ENCODE measurements at regions not wholly inside any gene's neighbourhood (a gene's known extent, or its start where the extent isn't known, plus 50 kb on each side); places are given as distances from the start of the nearest gene placed in this dataset.
"Not testable (repeated sequence)": the region's sequence is repeated elsewhere in the genome, so short reads cannot be mapped to it uniquely, and the experiment has no call there.

- DNase-seq: no peak
Measured at GRCh38 chr4:96993560-96993959, 1149.7 kb downstream of the STPG2 start.

GRCh38 chr4:97003715-97004114 is 1139.6 kb downstream of the STPG2 start:
- DNase-seq: no peak

- DNase-seq: no peak
Measured at GRCh38 chr4:97013309-97013708, 1130.0 kb downstream of the STPG2 start.

GRCh38 chr4:97013711-97014110 is 1129.6 kb downstream of the STPG2 start:
- DNase-seq: no peak

GRCh38 chr4:97015301-97015700 is 1128.0 kb downstream of the STPG2 start:
- no peak for DNase-seq

- no peak for DNase-seq
Measured at GRCh38 chr4:97016186-97016907, 1126.9 kb downstream of the STPG2 start.

- no peak for DNase-seq
Measured at GRCh38 chr4:97027728-97028410, 1115.4 kb downstream of the STPG2 start.

GRCh38 chr4:97028785-97029184 is 1114.5 kb downstream of the STPG2 start:
- DNase-seq: no peak

- not testable (repeated sequence) for DNase-seq
Measured at GRCh38 chr4:97037411-97038145, 1105.7 kb downstream of the STPG2 start.

- no peak for DNase-seq
Measured at GRCh38 chr4:97038146-97038516, 1105.1 kb downstream of the STPG2 start.

GRCh38 chr4:97072666-97073065 is 1070.6 kb downstream of the STPG2 start:
- no peak for DNase-seq

- DNase-seq: no peak
Measured at GRCh38 chr4:97073194-97073593, 1070.1 kb downstream of the STPG2 start.

GRCh38 chr4:97074531-97074930 is 1068.7 kb downstream of the STPG2 start:
- DNase-seq: no peak

- DNase-seq: no peak
Measured at GRCh38 chr4:97081951-97082350, 1061.3 kb downstream of the STPG2 start.

- not testable (repeated sequence) for DNase-seq
Measured at GRCh38 chr4:97097036-97097435, 1046.2 kb downstream of the STPG2 start.

GRCh38 chr4:97101171-97101570 is 1042.1 kb downstream of the STPG2 start:
- DNase-seq: not testable (repeated sequence)

- no peak for DNase-seq
Measured at GRCh38 chr4:97103252-97103651, 1040.0 kb downstream of the STPG2 start.

GRCh38 chr4:97104006-97104405 is 1039.3 kb downstream of the STPG2 start:
- no peak for DNase-seq

GRCh38 chr4:97104666-97105065 is 1038.6 kb downstream of the STPG2 start:
- DNase-seq: no peak

GRCh38 chr4:97105347-97106099 is 1037.8 kb downstream of the STPG2 start:
- DNase-seq: no peak

GRCh38 chr4:97106161-97106560 is 1037.1 kb downstream of the STPG2 start:
- no peak for DNase-seq

GRCh38 chr4:97110506-97110905 is 1032.8 kb downstream of the STPG2 start:
- DNase-seq: no peak

GRCh38 chr4:97116511-97116910 is 1026.8 kb downstream of the STPG2 start:
- no peak for DNase-seq

Measured in midbrain (tissue), 1 donor.